H9 (cell line): ENCODE measurements at regions not wholly inside any gene's neighbourhood (a gene's known extent, or its start where the extent isn't known, plus 50 kb on each side); places are given as distances from the start of the nearest gene placed in this dataset.

ENCODE experiments used
- DNase-seq: peaks from one replicate; pipeline ENCODE4 v3.0.0-alpha.2; 2017
- H2AFZ ChIP-seq: one replicate; pipeline ENCODE4 v1.6.1; 2013; ENCODE audit warnings: mild to moderate bottlenecking, low read length, control low read depth, moderate library complexity
- H2AK5ac ChIP-seq: 2 replicates; pipeline ENCODE4 v1.6.1; 2013; ENCODE audit warnings: low read length, control low read depth, mixed read lengths; ENCODE audit not compliant: insufficient read length
- H2BK120ac ChIP-seq: one replicate; pipeline ENCODE4 v1.6.1; 2013; ENCODE audit warnings: low read depth, mild to moderate bottlenecking, low read length, control low read depth, inconsistent platforms; ENCODE audit not compliant: poor library complexity, severe bottlenecking
- H2BK12ac ChIP-seq: 2 replicates; pipeline ENCODE4 v1.6.1; 2013; ENCODE audit warnings: low read length, control low read depth, mixed read lengths, low read depth; ENCODE audit not compliant: insufficient read length
- H2BK15ac ChIP-seq: 2 replicates; pipeline ENCODE4 v1.6.1; 2013; ENCODE audit warnings: low read depth, low read length, control low read depth
- H2BK20ac ChIP-seq: one replicate; pipeline ENCODE4 v1.6.1; 2013; ENCODE audit warnings: low read depth, mild to moderate bottlenecking, low read length, control low read depth, inconsistent platforms; ENCODE audit not compliant: poor library complexity, severe bottlenecking
- H2BK5ac ChIP-seq: 2 replicates; pipeline ENCODE4 v1.6.1; 2013; ENCODE audit warnings: low read length, control low read depth, mixed read lengths; ENCODE audit not compliant: insufficient read length
- H3K14ac ChIP-seq: 2 replicates; pipeline ENCODE4 v1.6.1; 2013; ENCODE audit warnings: low read length, control low read depth; ENCODE audit not compliant: insufficient read depth
- H3K18ac ChIP-seq: 2 replicates; pipeline ENCODE4 v1.6.1; 2013; ENCODE audit warnings: low read depth, mild to moderate bottlenecking, mixed read lengths, low read length, control low read depth; ENCODE audit not compliant: insufficient read length
- H3K23ac ChIP-seq: 2 replicates; pipeline ENCODE4 v1.6.1; 2013; ENCODE audit warnings: low read length, control low read depth, mixed read lengths, low read depth; ENCODE audit not compliant: insufficient read length
- H3K23me2 ChIP-seq: 2 replicates; pipeline ENCODE4 v1.6.1; 2013; ENCODE audit warnings: low read depth, mild to moderate bottlenecking, mixed read lengths, low read length, control low read depth; ENCODE audit not compliant: insufficient read length, poor library complexity, severe bottlenecking
- H3K27ac ChIP-seq: 2 replicates; pipeline ENCODE4 v1.5.1; 2013; ENCODE audit warnings: low read length, control low read depth, mixed read lengths, low read depth; ENCODE audit not compliant: insufficient read length
- H3K27me3 ChIP-seq: 2 replicates; pipeline ENCODE4 v1.6.1; 2013; ENCODE audit warnings: low read length, control low read depth, inconsistent platforms; ENCODE audit not compliant: insufficient read depth
- H3K4ac ChIP-seq: 2 replicates; pipeline ENCODE4 v1.6.1; 2013; ENCODE audit warnings: low read depth, mild to moderate bottlenecking, control low read depth, inconsistent platforms, low read length, moderate library complexity
- H3K4me1 ChIP-seq: 2 replicates; pipeline ENCODE4 v1.6.1; 2013; ENCODE audit warnings: low read length, control low read depth, inconsistent platforms; ENCODE audit not compliant: insufficient read depth
- H3K4me2 ChIP-seq: 2 replicates; pipeline ENCODE4 v1.6.1; 2013; ENCODE audit warnings: low read length, control low read depth, mixed read lengths; ENCODE audit not compliant: insufficient read length, insufficient read depth
- H3K56ac ChIP-seq: 2 replicates; pipeline ENCODE4 v1.6.1; 2013; ENCODE audit warnings: low read depth, mild to moderate bottlenecking, mixed read lengths, low read length, control low read depth; ENCODE audit not compliant: insufficient read length
- H3K79me1 ChIP-seq: 2 replicates; pipeline ENCODE4 v1.6.1; 2013; ENCODE audit warnings: low read depth, mild to moderate bottlenecking, moderate library complexity, low read length, control low read depth, inconsistent platforms; ENCODE audit not compliant: insufficient read depth, poor library complexity, severe bottlenecking
- H3K79me2 ChIP-seq: 2 replicates; pipeline ENCODE4 v1.6.1; 2013; ENCODE audit warnings: low read length, control low read depth, inconsistent platforms; ENCODE audit not compliant: insufficient read depth
- H3K9ac ChIP-seq: 2 replicates; pipeline ENCODE4 v1.6.1; 2013; ENCODE audit warnings: low read length, control low read depth, mixed read lengths; ENCODE audit not compliant: insufficient read length; ENCODE audit errors: extremely low read depth
- H3K9me3 ChIP-seq: one replicate; pipeline ENCODE4 v1.6.1; 2013; ENCODE audit warnings: low read depth, low read length, inconsistent platforms; ENCODE audit not compliant: control insufficient read depth
- H3T11ph ChIP-seq: one replicate; pipeline ENCODE4 v1.6.1; 2013; ENCODE audit warnings: mild to moderate bottlenecking, low read length, control low read depth, inconsistent platforms
- H4K20me1 ChIP-seq: one replicate; pipeline ENCODE4 v1.6.1; 2013; ENCODE audit not compliant: control insufficient read depth, insufficient read length, insufficient read depth
- H4K5ac ChIP-seq: 2 replicates; pipeline ENCODE4 v1.6.1; 2013; ENCODE audit warnings: low read depth, mild to moderate bottlenecking, mixed read lengths, low read length, control low read depth; ENCODE audit not compliant: insufficient read length
- H4K8ac ChIP-seq: replicated peaks from 2 replicates; pipeline ENCODE4 v1.6.1; 2013; ENCODE audit warnings: low read length, control low read depth, mixed read lengths, low read depth; ENCODE audit not compliant: insufficient read length
- H4K91ac ChIP-seq: 2 replicates; pipeline ENCODE4 v1.6.1; 2013; ENCODE audit warnings: low read depth, mild to moderate bottlenecking, moderate library complexity, mixed read lengths, low read length, control low read depth; ENCODE audit not compliant: insufficient read length
- H3K27ac Mint-ChIP-seq, 3 experiments: 2 replicates in 2 of 3; 3 replicates in 1 of 3; pipeline ENCODE4 v1.8.0; 2020 to 2021; ENCODE audit warnings: mixed read lengths in 3 of 3, mild to moderate bottlenecking in 1 of 3, moderate library complexity in 1 of 3
- H3K27me3 Mint-ChIP-seq: 2 replicates; pipeline ENCODE4 v1.8.0; 2021; ENCODE audit warnings: low read depth, mild to moderate bottlenecking, moderate library complexity, mixed read lengths
- H3K36me3 Mint-ChIP-seq, 3 experiments: 2 replicates in 2 of 3; 3 replicates in 1 of 3; pipeline ENCODE4 v1.8.0; 2020 to 2021; ENCODE audit warnings: low read depth in 3 of 3, mixed read lengths in 3 of 3; ENCODE audit not compliant: insufficient read depth in 1 of 3
- H3K4me1 Mint-ChIP-seq, 2 experiments: 2 replicates each; pipeline ENCODE4 v1.8.0; 2020; ENCODE audit warnings: mixed read lengths in 2 of 2
- H3K4me3 Mint-ChIP-seq, 2 experiments: 2 replicates in 1 of 2; 3 replicates in 1 of 2; pipeline ENCODE4 v1.8.0; 2020 to 2021; ENCODE audit warnings: mild to moderate bottlenecking in 2 of 2, mixed read lengths in 2 of 2, moderate library complexity in 1 of 2
- H3K9me3 Mint-ChIP-seq, 2 experiments: 2 replicates in 1 of 2; 3 replicates in 1 of 2; pipeline ENCODE4 v1.8.0; 2020; ENCODE audit warnings: mild to moderate bottlenecking in 2 of 2, mixed read lengths in 2 of 2, moderate library complexity in 1 of 2
- CTCF ChIP-seq: fragments of 200-600 bp; sonication (generic); conservative IDR thresholded peaks from 3 replicates; pipeline ENCODE4 v1.8.0; 2021; ENCODE audit warnings: antibody characterized with exemption, mild to moderate bottlenecking
- WGBS: extraction: QIAGEN DNeasy Blood & Tissue Kit; methylation state at CpG from one replicate; pipeline ENCODE4 v1.1.7; 2013; ENCODE audit warnings: missing lambda C conversion rate, low lambda C conversion rate, mixed read lengths; ENCODE audit not compliant: insufficient read length; ENCODE audit errors: extremely low coverage; 5-methylcytosine and 5-hydroxymethylcytosine counted together

- no peaks in the 10 kb centered on the region for H3K79me2 ChIP-seq
- no peak overlapping the region for H4K91ac ChIP-seq
- no peak overlapping the region for H2BK5ac ChIP-seq
- no peak overlapping the region for H3K14ac ChIP-seq
- Mint-ChIP-seq H3K36me3 (peaks cover 13 to 45% (median 19%) of the 10 kb centered on the region in 3 experiments), H3K9me3 (peaks cover 24 to 36% of the 10 kb centered on the region in 2 experiments), H3K4me1 (peaks cover 12 to 21% of the 10 kb centered on the region in 2 experiments), H3K4me3 (no peak overlapping the region), H3K27me3 (peaks cover 2% of the 10 kb centered on the region; the same call in 1 of the 2 replicates), H3K27ac (peak overlapping the region in 1 of 3 experiments; percentile 49; a peak in 1 of 7 replicates)
- no peak for DNase-seq
- no peaks in the 10 kb centered on the region for H3K27me3 ChIP-seq
- no peaks in the 10 kb centered on the region for H4K20me1 ChIP-seq
- H3K9me3 ChIP-seq: no peaks in the 10 kb centered on the region
- no peak overlapping the region for H3K23ac ChIP-seq
- WGBS: no CpG with 5 or more reads among the region's 1 CpG
- H3K4me2 ChIP-seq: no peak overlapping the region
- no peak overlapping the region for H2AK5ac ChIP-seq
- H4K8ac ChIP-seq: no peak overlapping the region
- H3K4ac ChIP-seq: no peak overlapping the region
- no peak overlapping the region for H2BK120ac ChIP-seq
- H3T11ph ChIP-seq: no peak overlapping the region
- no peak overlapping the region for H2BK20ac ChIP-seq
- H3K18ac ChIP-seq: no peak overlapping the region
- H2AFZ ChIP-seq: no peak overlapping the region
- H3K79me1 ChIP-seq: no peaks in the 10 kb centered on the region
- H3K56ac ChIP-seq: no peak overlapping the region
- no peak for TF ChIP-seq CTCF
- no peak overlapping the region for H3K9ac ChIP-seq
- H4K5ac ChIP-seq: no peak overlapping the region
- H2BK15ac ChIP-seq: no peak overlapping the region
- H3K27ac ChIP-seq: no peak overlapping the region
- H3K4me1 ChIP-seq: no peaks in the 10 kb centered on the region; the same call in 1 of the 2 replicates
- H2BK12ac ChIP-seq: no peak overlapping the region
- no peaks in the 10 kb centered on the region for H3K23me2 ChIP-seq
These were observed 207.3 kb downstream of the LRIG3 start for GRCh38 chr12:58712976-58713375.
